ENCODE measurements at regions not wholly inside any gene's neighbourhood (a gene's known extent, or its start where the extent isn't known, plus 50 kb on each side); places are given as distances from the start of the nearest gene placed in this dataset.

GRCh38 chr22:47471406-47471805 is 709.0 kb downstream of the TBC1D22A start:
- no peak for TF ChIP-seq CTCF (IDR thresholded peaks at IDR 0.05 in 8 of 11, conservative IDR thresholded peaks at IDR 0.05 in 3 of 11)
- TF ChIP-seq POLR2A (IDR thresholded peaks at IDR 0.05) = no peak
- no peak for TF ChIP-seq POLR2AphosphoS5 (IDR thresholded peaks at IDR 0.05)

Measured in spleen (tissue), 7 donors.